Endothelial cell of umbilical vein (primary cell): ENCODE measurements at regions not wholly inside any gene's neighbourhood (a gene's known extent, or its start where the extent isn't known, plus 50 kb on each side); places are given as distances from the start of the nearest gene placed in this dataset.

Source experiments
- BruUV-seq: library from RNA; stranded (reverse); fragments of 400-500 nt; replicated peaks from 2 replicates; lab custom pipeline; 2021; lab: Mats Ljungman, UMichigan
- CTCF ChIA-PET: fragments of 300-600, 350-600 bp; sonication (Branson Sonifier 250); formaldehyde crosslinking; loops from one replicate; lab custom pipeline; 2021; ENCODE audit warnings: antibody characterized with exemption, inconsistent platforms; lab: Charles Lee
- POLR2A ChIA-PET: fragments of 300-600, 350-600 bp; sonication (Branson Sonifier 250); formaldehyde crosslinking; loops from one replicate; lab custom pipeline; 2021; ENCODE audit warnings: antibody characterized with exemption, inconsistent platforms; lab: Charles Lee
- DNase-seq: peaks from one replicate; pipeline ENCODE4 v3.0.0-alpha.2; 2011; ENCODE audit warnings: low read depth, low spot score
- FAIRE-seq: peaks from 2 replicates; lab custom pipeline; 2011; peaks lifted over from hg19 to GRCh38; lab: Jason Lieb, UNC
- H2AFZ ChIP-seq: 2 replicates; pipeline ENCODE4 v1.6.0; 2012; ENCODE audit warnings: low read depth, low read length, control low read depth, inconsistent platforms
- H3K27ac ChIP-seq: 2 replicates; pipeline ENCODE4 v1.5.1; 2011; ENCODE audit warnings: low read depth, mild to moderate bottlenecking, control low read depth, low read length, moderate library complexity; ENCODE audit not compliant: insufficient read depth
- H3K27me3 ChIP-seq, 2 experiments: 2 replicates each; pipeline versions ENCODE4 v1.6.0 to v1.6.1; 2011; ENCODE audit warnings: low read length in 2 of 2, mixed read lengths in 1 of 2; ENCODE audit not compliant: control insufficient read depth in 2 of 2, insufficient read depth in 2 of 2
- H3K36me3 ChIP-seq, 2 experiments: 2 replicates in 1 of 2; 3 replicates in 1 of 2; pipeline ENCODE4 v1.5.1; 2011; ENCODE audit warnings: low read length in 2 of 2, mild to moderate bottlenecking in 1 of 2, moderate library complexity in 1 of 2; ENCODE audit not compliant: control insufficient read depth in 2 of 2, insufficient read depth in 2 of 2; ENCODE audit errors: extremely low read depth in 1 of 2
- H3K4me1 ChIP-seq: 3 replicates; pipeline ENCODE4 v1.5.1; 2011; ENCODE audit warnings: mild to moderate bottlenecking, low read length; ENCODE audit not compliant: control insufficient read depth, insufficient read depth; ENCODE audit errors: extremely low read depth
- H3K4me2 ChIP-seq: 2 replicates; pipeline ENCODE4 v1.6.1; 2011; ENCODE audit warnings: low read length, control low read depth, mixed read lengths; ENCODE audit not compliant: insufficient read depth
- H3K4me3 ChIP-seq, 3 experiments: fragments of 200-600 bp in 1 of 3; sonication (generic), shearing (Covaris generic) in 1 of 3; replicated peaks in 1 of 3; 2 replicates each; pipeline ENCODE4 v1.5.1; 2011 to 2016; ENCODE audit warnings: control low read depth in 3 of 3, low read length in 3 of 3, mild to moderate bottlenecking in 2 of 3, inconsistent platforms in 1 of 3, low read depth in 1 of 3, moderate library complexity in 1 of 3; ENCODE audit not compliant: insufficient read depth in 1 of 3
- H3K79me2 ChIP-seq: 2 replicates; pipeline ENCODE4 v1.6.0; 2012; ENCODE audit warnings: low read length, inconsistent platforms; ENCODE audit not compliant: control insufficient read depth, insufficient read depth
- H3K9ac ChIP-seq: replicated peaks from 2 replicates; pipeline ENCODE3; 2011; ENCODE audit warnings: low read length, control low read depth; ENCODE audit not compliant: insufficient read depth; ENCODE audit errors: extremely low read depth
- H3K9me1 ChIP-seq: replicated peaks from 3 replicates; pipeline ENCODE4 v1.6.0; 2011; ENCODE audit warnings: mild to moderate bottlenecking, low read length; ENCODE audit not compliant: control insufficient read depth, insufficient read depth; ENCODE audit errors: extremely low read depth
- H3K9me3 ChIP-seq: replicated peaks from 2 replicates; pipeline ENCODE4 v1.5.1; 2012; ENCODE audit warnings: low read length, inconsistent platforms; ENCODE audit not compliant: control insufficient read depth, insufficient read depth
- H4K20me1 ChIP-seq: replicated peaks from 2 replicates; pipeline ENCODE3; 2011; ENCODE audit warnings: mild to moderate bottlenecking, low read length; ENCODE audit not compliant: control insufficient read depth, insufficient read depth; ENCODE audit errors: extremely low read depth
- CTCF ChIP-seq, 2 donors: IDR thresholded peaks; 1 replicate in 1 of 2; 2 replicates in 1 of 2; pipeline ENCODE4 v1.5.1; 2011; ENCODE audit warnings: low read length in 2 of 2, mild to moderate bottlenecking in 2 of 2, moderate library complexity in 2 of 2, control low read depth in 1 of 2, inconsistent platforms in 1 of 2, low read depth in 1 of 2; ENCODE audit not compliant: insufficient read depth in 1 of 2; ENCODE audit errors: extremely low read depth in 1 of 2
- EZH2 ChIP-seq: IDR thresholded peaks from 2 replicates; pipeline ENCODE4 v1.6.1; 2012; ENCODE audit warnings: borderline replicate concordance, low read depth, mild to moderate bottlenecking, moderate library complexity, low read length, inconsistent platforms; ENCODE audit not compliant: severe bottlenecking
- FOS ChIP-seq: IDR thresholded peaks from 2 replicates; pipeline ENCODE4 v1.6.1; 2011; ENCODE audit warnings: mild to moderate bottlenecking, low read length, moderate library complexity, borderline replicate concordance; ENCODE audit not compliant: insufficient read depth
- GATA2 ChIP-seq: IDR thresholded peaks from 2 replicates; pipeline ENCODE4 v1.7.0; 2011; ENCODE audit warnings: low read depth, mild to moderate bottlenecking, moderate library complexity, mixed read lengths, low read length; ENCODE audit not compliant: insufficient read length, insufficient read depth
- JUN ChIP-seq: IDR thresholded peaks from 2 replicates; pipeline ENCODE4 v1.6.1; 2011; ENCODE audit warnings: borderline replicate concordance, low read depth; ENCODE audit not compliant: insufficient read length, insufficient read depth
- MAX ChIP-seq: IDR thresholded peaks from 2 replicates; pipeline ENCODE4 v1.6.1; 2011; ENCODE audit not compliant: insufficient read depth, insufficient read length
- MYC ChIP-seq: IDR thresholded peaks from one replicate; pipeline ENCODE4 v1.6.1; 2011; ENCODE audit warnings: mild to moderate bottlenecking, low read depth, low read length
- POLR2A ChIP-seq: IDR thresholded peaks from 2 replicates; pipeline ENCODE4 v1.6.1; 2012; ENCODE audit warnings: low read depth, mild to moderate bottlenecking, control low read depth, low read length
- POLR2AphosphoS5 ChIP-seq: IDR thresholded peaks from 2 replicates; pipeline ENCODE4 v1.6.1; 2012; ENCODE audit warnings: low read depth, mild to moderate bottlenecking, control low read depth, low read length, moderate library complexity; ENCODE audit not compliant: insufficient read depth
- dilution Hi-C: fragments of 300-500 bp; cut with MboI; formaldehyde crosslinking; loops from one replicate; pipeline ENCODE4 v1.15.0; 2019; ENCODE audit warnings: low sequenced_read_pairs; ENCODE audit not compliant: extremely low pct_ligation_motif_present
- intact Hi-C: fragments of 100-400 bp; cut with micrococcal nuclease; formaldehyde crosslinking; loops from one replicate; pipeline ENCODE4 v1.10.0; 2022

- dilution Hi-C loops: no loop called here
- H3K79me2 ChIP-seq: no peaks in the 10 kb centered on the region
- no peak overlapping the region for H3K27ac ChIP-seq
- no peaks in the 10 kb centered on the region for H3K4me1 ChIP-seq
- ChIA-PET POLR2A (no interaction called here), CTCF (interaction anchor here (0.6 to 1.4 kb wide), 3 partner anchors 11 to 330 kb away, joined by 3 to 4 read pairs (median 3); no protein-coding TSS in a partner anchor)
- H2AFZ ChIP-seq: no peak overlapping the region
- TF ChIP-seq MYC (no peak), GATA2 (no peak), CTCF (IDR thresholded peaks at IDR 0.05; ENCODE audit: extremely low read depth in 1 of 2, insufficient read depth in 1 of 2, low read depth in 1 of 2, low read length in 2 of 2) (no peak), FOS (no peak), POLR2A (no peak), EZH2 (no peak), MAX (no peak), POLR2AphosphoS5 (no peak), JUN (no peak)
- no peak overlapping the region for H3K4me2 ChIP-seq
- H3K9me1 ChIP-seq: no peaks in the 10 kb centered on the region
- no peaks in the 10 kb centered on the region for H3K9me3 ChIP-seq
- no peaks in the 10 kb centered on the region for H3K36me3 ChIP-seq
- DNase-seq: no peak
- intact Hi-C loops: no loop called here
- FAIRE-seq: no peak
- no peak overlapping the region for H3K4me3 ChIP-seq
- H3K27me3 ChIP-seq: no peaks in the 10 kb centered on the region
- BruUV-seq: no TSS peak
- H4K20me1 ChIP-seq: no peaks in the 10 kb centered on the region
- no peak overlapping the region for H3K9ac ChIP-seq
Measured at GRCh38 chr12:93316623-93316971, 61.1 kb upstream of the NUDT4 start.
